GM12891 (cell line): ENCODE measurements at regions not wholly inside any gene's neighbourhood (a gene's known extent, or its start where the extent isn't known, plus 50 kb on each side); places are given as distances from the start of the nearest gene placed in this dataset.

ENCODE experiments used
- PAX5 ChIP-seq: IDR thresholded peaks from 2 replicates; pipeline ENCODE4 v1.6.1; 2011; ENCODE audit warnings: low read length, moderate library complexity, mild to moderate bottlenecking; ENCODE audit not compliant: insufficient read depth, severe bottlenecking
- POLR2A ChIP-seq: IDR thresholded peaks from 2 replicates; pipeline ENCODE4 v1.6.1; 2011; ENCODE audit warnings: low read depth, low read length, control low read depth
- POLR2AphosphoS5 ChIP-seq: IDR thresholded peaks from 2 replicates; pipeline ENCODE4 v1.6.1; 2011; ENCODE audit warnings: low read depth, low read length, control low read depth
- POU2F2 ChIP-seq: IDR thresholded peaks from 2 replicates; pipeline ENCODE4 v1.6.1; 2011; ENCODE audit warnings: low read depth, mild to moderate bottlenecking, control low read depth, low read length, moderate library complexity
- SPI1 ChIP-seq: IDR thresholded peaks from 2 replicates; pipeline ENCODE4 v1.6.1; 2011; ENCODE audit warnings: low read depth, low read length, control low read depth
- TAF1 ChIP-seq: IDR thresholded peaks from 2 replicates; pipeline ENCODE4 v1.6.1; 2011; ENCODE audit warnings: low read depth, low read length, control low read depth

DNA sequence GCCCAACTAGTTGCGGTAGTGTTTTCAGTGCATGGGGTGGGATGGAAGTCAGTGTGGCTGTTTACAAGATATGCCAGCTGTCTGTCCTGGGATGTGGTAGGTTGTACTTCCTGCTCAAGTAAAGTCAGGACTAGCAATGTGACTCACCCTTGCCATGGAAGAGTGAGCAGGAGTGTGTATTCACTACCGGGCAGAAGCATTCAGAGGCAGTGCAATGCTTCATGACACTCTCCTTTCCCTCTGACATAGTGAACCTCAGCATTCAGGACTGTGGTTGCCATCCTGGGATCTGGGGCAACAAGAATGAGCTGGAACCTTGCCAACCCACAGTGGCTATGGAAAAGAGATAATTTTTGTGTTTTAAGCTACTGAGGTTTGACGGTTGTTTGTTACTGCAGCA lies 68.9 kb downstream of the BOD1 start:
- TF ChIP-seq POLR2A (no peak), SPI1 (no peak), POLR2AphosphoS5 (no peak), POU2F2 (no peak), TAF1 (no peak), PAX5 (peak; percentile 14)
